ENCODE measurements at regions not wholly inside any gene's neighbourhood (a gene's known extent, or its start where the extent isn't known, plus 50 kb on each side); places are given as distances from the start of the nearest gene placed in this dataset.

DNA sequence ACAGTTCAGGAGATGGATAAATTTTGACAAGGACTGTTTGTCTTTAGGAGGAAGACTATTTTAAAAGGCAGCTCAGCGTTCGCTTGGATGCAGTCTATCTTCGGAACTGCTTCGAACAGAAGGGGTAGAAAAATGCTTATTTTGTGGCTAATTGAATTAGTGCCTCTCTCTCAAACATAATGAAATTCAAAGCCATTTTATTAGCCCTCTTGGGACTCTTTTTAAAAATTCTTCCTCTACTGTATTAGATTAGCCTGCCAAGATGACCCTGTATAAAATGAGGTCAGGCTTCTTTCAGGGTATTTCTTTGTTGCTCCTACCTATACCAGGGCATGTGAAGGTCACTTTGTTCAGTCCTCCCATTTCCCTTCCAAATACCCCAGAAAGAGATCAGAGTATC lies 379.2 kb upstream of the NFE2L3 start:
- TF ChIP-seq CTCF (IDR thresholded peaks at IDR 0.05; ENCODE audit: borderline replicate concordance, extremely low read depth, insufficient read depth): no peak
- Histone ChIP-seq H3K36me3 (ENCODE audit: control insufficient read depth in 2 of 3, insufficient read depth in 3 of 3, low read length in 3 of 3) (no peaks in the 10 kb centered on the region), H3K4me1 (ENCODE audit: control insufficient read depth in 2 of 3, insufficient read depth in 2 of 3, low read depth in 1 of 3, low read length in 3 of 3) (no peaks in the 10 kb centered on the region), H3K4me3 (ENCODE audit: low read length in 3 of 3) (no peak overlapping the region), H3K9ac (ENCODE audit: low read length in 3 of 3) (no peak overlapping the region), H3K27ac (ENCODE audit: low read depth in 2 of 2, low read length in 2 of 2) (no peak overlapping the region), H3K27me3 (ENCODE audit: control insufficient read depth, insufficient read depth, low read length) (no peaks in the 10 kb centered on the region), H3K9me3 (ENCODE audit: control insufficient read depth in 2 of 3, insufficient read depth in 1 of 3, low read length in 3 of 3) (no peaks in the 10 kb centered on the region)
- FAIRE-seq: no peak
- DNase-seq: no peak
- intact Hi-C loops (cut with DNase I): no loop called here

- TF ChIP-seq CTCF (IDR thresholded peaks at IDR 0.05; ENCODE audit: borderline replicate concordance, extremely low read depth, insufficient read depth): no peak
- H3K9ac ChIP-seq (ENCODE audit: low read length in 3 of 3): no peak overlapping the region
- no peaks in the 10 kb centered on the region for H3K9me3 ChIP-seq (ENCODE audit: control insufficient read depth in 2 of 3, insufficient read depth in 1 of 3, low read length in 3 of 3)
- no peak overlapping the region for H3K27ac ChIP-seq (ENCODE audit: low read depth in 2 of 2, low read length in 2 of 2)
- H3K27me3 ChIP-seq (ENCODE audit: control insufficient read depth, insufficient read depth, low read length): no peaks in the 10 kb centered on the region
- DNase-seq (no peak), FAIRE-seq (no peak)
- intact Hi-C loops (cut with DNase I): no loop called here
- no peaks in the 10 kb centered on the region for H3K4me1 ChIP-seq (ENCODE audit: control insufficient read depth in 2 of 3, insufficient read depth in 2 of 3, low read depth in 1 of 3, low read length in 3 of 3)
- no peaks in the 10 kb centered on the region for H3K36me3 ChIP-seq (ENCODE audit: control insufficient read depth in 2 of 3, insufficient read depth in 3 of 3, low read length in 3 of 3)
- H3K4me3 ChIP-seq (ENCODE audit: low read length in 3 of 3): no peak overlapping the region
Observed at GRCh38 chr7:25774675-25775074, 377.3 kb upstream of the NFE2L3 start.

- TF ChIP-seq CTCF (IDR thresholded peaks at IDR 0.05; ENCODE audit: borderline replicate concordance, extremely low read depth, insufficient read depth): no peak
- Histone ChIP-seq H3K27me3 (ENCODE audit: control insufficient read depth, insufficient read depth, low read length) (no peaks in the 10 kb centered on the region), H3K9ac (ENCODE audit: low read length in 3 of 3) (no peak overlapping the region), H3K4me3 (ENCODE audit: low read length in 3 of 3) (no peak overlapping the region), H3K27ac (ENCODE audit: low read depth in 2 of 2, low read length in 2 of 2) (no peak overlapping the region), H3K36me3 (ENCODE audit: control insufficient read depth in 2 of 3, insufficient read depth in 3 of 3, low read length in 3 of 3) (no peaks in the 10 kb centered on the region), H3K9me3 (ENCODE audit: control insufficient read depth in 2 of 3, insufficient read depth in 1 of 3, low read length in 3 of 3) (no peaks in the 10 kb centered on the region), H3K4me1 (ENCODE audit: control insufficient read depth in 2 of 3, insufficient read depth in 2 of 3, low read depth in 1 of 3, low read length in 3 of 3) (no peaks in the 10 kb centered on the region)
- intact Hi-C loops (cut with DNase I): no loop called here
- FAIRE-seq (no peak), DNase-seq (no peak)
Observed at GRCh38 chr7:25775570-25775969, 376.4 kb upstream of the NFE2L3 start.

GRCh38 chr7:25775999-25776743 lies 375.8 kb upstream of the NFE2L3 start:
- FAIRE-seq: no peak
- no peaks in the 10 kb centered on the region for H3K27me3 ChIP-seq (ENCODE audit: control insufficient read depth, insufficient read depth, low read length)
- TF ChIP-seq CTCF (IDR thresholded peaks at IDR 0.05; ENCODE audit: borderline replicate concordance, extremely low read depth, insufficient read depth): no peak
- no peaks in the 10 kb centered on the region for H3K36me3 ChIP-seq (ENCODE audit: control insufficient read depth in 2 of 3, insufficient read depth in 3 of 3, low read length in 3 of 3)
- H3K4me1 ChIP-seq (ENCODE audit: control insufficient read depth in 2 of 3, insufficient read depth in 2 of 3, low read depth in 1 of 3, low read length in 3 of 3): no peaks in the 10 kb centered on the region
- H3K27ac ChIP-seq (ENCODE audit: low read depth in 2 of 2, low read length in 2 of 2): no peak overlapping the region
- no peak overlapping the region for H3K4me3 ChIP-seq (ENCODE audit: low read length in 3 of 3)
- H3K9me3 ChIP-seq (ENCODE audit: control insufficient read depth in 2 of 3, insufficient read depth in 1 of 3, low read length in 3 of 3): no peaks in the 10 kb centered on the region
- no peak for DNase-seq
- no peak overlapping the region for H3K9ac ChIP-seq (ENCODE audit: low read length in 3 of 3)
- intact Hi-C loops (cut with DNase I): no loop called here

Measured in kidney (tissue), 13 donors.